ENCODE measurements at regions not wholly inside any gene's neighbourhood (a gene's known extent, or its start where the extent isn't known, plus 50 kb on each side); places are given as distances from the start of the nearest gene placed in this dataset.
"Not testable (repeated sequence)": the region's sequence is repeated elsewhere in the genome, so short reads cannot be mapped to it uniquely, and the experiment has no call there.

GRCh38 chr18:14606546-14606945 lies 63.1 kb upstream of the POTEC start:
- not testable (repeated sequence) for DNase-seq

GRCh38 chr18:14607360-14607759 lies 64.0 kb upstream of the POTEC start:
- DNase-seq, result not testable (repeated sequence)

GRCh38 chr18:14612422-14612821 lies 69.0 kb upstream of the POTEC start:
- not testable (repeated sequence) for DNase-seq

- not testable (repeated sequence) for DNase-seq
Measured at GRCh38 chr18:14614485-14614884, 71.1 kb upstream of the POTEC start.

GRCh38 chr18:14627336-14627735 lies 83.9 kb upstream of the POTEC start:
- not testable (repeated sequence) for DNase-seq

GRCh38 chr18:14628323-14628978 lies 85.1 kb upstream of the POTEC start:
- DNase-seq, result not testable (repeated sequence)

- DNase-seq, result not testable (repeated sequence)
Measured at GRCh38 chr18:14628979-14629325, 85.6 kb upstream of the POTEC start.

GRCh38 chr18:14632976-14633375 lies 89.6 kb upstream of the POTEC start:
- DNase-seq, result not testable (repeated sequence)

- DNase-seq, result not testable (repeated sequence)
Measured at GRCh38 chr18:14638008-14638407, 94.6 kb upstream of the POTEC start.

- DNase-seq, result not testable (repeated sequence)
Measured at GRCh38 chr18:14641121-14641520, 97.7 kb upstream of the POTEC start.

GRCh38 chr18:14643715-14644290 lies 100.4 kb upstream of the POTEC start:
- DNase-seq, result not testable (repeated sequence)

GRCh38 chr18:14693051-14693450 lies 54.9 kb upstream of the ANKRD30B start:
- DNase-seq, result peak; percentile 16 to 69

GRCh38 chr18:14693882-14694281 lies 54.1 kb upstream of the ANKRD30B start:
- DNase-seq, result not testable (repeated sequence)

- peak in 1 of 2 experiments; percentile 33 for DNase-seq
Measured at GRCh38 chr18:14698006-14698405, 50.0 kb upstream of the ANKRD30B start.

All from NCI-H446 (cell line).